NCI-H2196 treated with DMSO at 0.1 percent for 48 hours (cell line): ENCODE measurements at regions not wholly inside any gene's neighbourhood (a gene's known extent, or its start where the extent isn't known, plus 50 kb on each side); places are given as distances from the start of the nearest gene placed in this dataset.

ENCODE experiments used
- DNase-seq: peaks from one replicate; lab custom pipeline; 2025; ENCODE audit not compliant: unreplicated experiment; lab: John Stamatoyannopoulos, UW

DNA sequence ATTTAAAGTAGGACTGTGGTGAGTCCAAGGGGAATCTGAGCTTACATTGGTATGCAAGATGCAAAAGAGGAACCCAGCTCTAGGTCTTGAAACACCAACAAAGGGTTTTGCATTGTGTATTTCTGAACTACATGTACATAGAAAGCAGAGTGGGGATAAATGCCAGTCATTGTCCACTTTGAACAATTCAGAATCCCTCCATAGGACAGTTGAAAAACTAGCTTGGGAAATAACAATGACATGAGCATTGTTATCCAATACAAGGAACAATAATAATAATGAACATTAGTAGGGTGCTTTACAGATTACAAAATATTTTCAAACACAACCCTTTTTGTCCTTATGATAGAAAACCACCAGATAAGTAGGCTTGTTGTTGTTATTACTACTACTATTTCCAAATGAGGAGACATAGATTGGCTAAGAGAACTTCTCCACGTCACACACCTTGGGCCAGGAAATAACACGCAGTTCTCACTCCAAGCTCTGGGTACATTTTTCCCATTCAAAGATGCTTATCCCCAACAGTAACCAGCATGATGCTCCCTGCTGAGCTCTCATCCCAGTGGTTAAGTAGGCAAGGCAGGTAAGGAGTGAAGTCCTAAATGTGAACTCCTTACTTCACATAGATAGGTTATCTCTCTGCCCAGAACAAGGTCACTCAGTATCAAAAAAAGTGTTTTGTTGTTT is 51.7 kb upstream of the RASSF8 start:
- no peak for DNase-seq
